ENCODE measurements at regions not wholly inside any gene's neighbourhood (a gene's known extent, or its start where the extent isn't known, plus 50 kb on each side); places are given as distances from the start of the nearest gene placed in this dataset.

DNA sequence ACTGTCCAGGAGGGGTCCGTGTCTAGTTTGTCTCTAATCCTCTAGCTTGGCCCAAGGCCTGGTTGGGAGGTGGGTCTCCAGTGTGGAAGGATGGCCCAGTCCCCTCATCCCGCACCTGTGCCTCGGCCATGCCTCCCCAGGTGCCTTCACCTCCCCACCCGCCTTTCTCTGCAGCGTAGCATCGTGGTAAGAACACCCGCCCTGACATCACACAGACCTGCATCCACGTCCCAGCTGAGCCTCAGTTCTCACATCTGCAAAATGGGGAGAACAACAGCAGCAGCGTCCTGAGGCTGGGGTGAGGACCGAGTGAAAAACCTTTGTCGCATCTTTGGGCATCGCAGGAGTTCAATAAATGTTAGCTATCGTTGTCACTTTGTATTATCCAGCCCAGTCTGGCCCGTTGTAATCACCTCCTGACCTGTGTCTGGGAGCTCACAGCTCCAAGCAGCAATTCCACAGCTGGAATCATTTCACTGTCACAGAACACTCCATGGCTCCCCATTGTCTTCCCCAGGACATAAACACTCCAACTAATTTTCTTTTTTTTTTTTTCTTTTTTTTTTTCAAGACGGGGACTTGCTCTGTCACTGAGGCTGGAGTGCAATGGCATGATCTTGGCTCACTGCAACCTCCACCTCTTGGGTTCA, 181.2 kb upstream of the IER5L start:
- ATAC-seq (ENCODE audit: insufficient number of reproducible peaks, low FRiP score, low read depth) = no peak
- peaks cover 10% of the 10 kb centered on the region for H3K9me3 ChIP-seq
- H3K27me3 ChIP-seq (replicated peaks; ENCODE audit: insufficient read depth) = no peaks in the 10 kb centered on the region
- no peak overlapping the region for H3K4me3 ChIP-seq
- no peak overlapping the region for H3K27ac ChIP-seq
- no peaks in the 10 kb centered on the region for H3K4me1 ChIP-seq (ENCODE audit: control insufficient read depth in 1 of 2, low read depth in 2 of 2)
- no peak for DNase-seq (ENCODE audit: low spot score)
- H3K36me3 ChIP-seq = no peaks in the 10 kb centered on the region
- TF ChIP-seq, protein P1, sequence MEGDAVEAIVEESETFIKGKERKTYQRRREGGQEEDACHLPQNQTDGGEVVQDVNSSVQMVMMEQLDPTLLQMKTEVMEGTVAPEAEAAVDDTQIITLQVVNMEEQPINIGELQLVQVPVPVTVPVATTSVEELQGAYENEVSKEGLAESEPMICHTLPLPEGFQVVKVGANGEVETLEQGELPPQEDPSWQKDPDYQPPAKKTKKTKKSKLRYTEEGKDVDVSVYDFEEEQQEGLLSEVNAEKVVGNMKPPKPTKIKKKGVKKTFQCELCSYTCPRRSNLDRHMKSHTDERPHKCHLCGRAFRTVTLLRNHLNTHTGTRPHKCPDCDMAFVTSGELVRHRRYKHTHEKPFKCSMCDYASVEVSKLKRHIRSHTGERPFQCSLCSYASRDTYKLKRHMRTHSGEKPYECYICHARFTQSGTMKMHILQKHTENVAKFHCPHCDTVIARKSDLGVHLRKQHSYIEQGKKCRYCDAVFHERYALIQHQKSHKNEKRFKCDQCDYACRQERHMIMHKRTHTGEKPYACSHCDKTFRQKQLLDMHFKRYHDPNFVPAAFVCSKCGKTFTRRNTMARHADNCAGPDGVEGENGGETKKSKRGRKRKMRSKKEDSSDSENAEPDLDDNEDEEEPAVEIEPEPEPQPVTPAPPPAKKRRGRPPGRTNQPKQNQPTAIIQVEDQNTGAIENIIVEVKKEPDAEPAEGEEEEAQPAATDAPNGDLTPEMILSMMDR (IDR thresholded peaks at IDR 0.05) = no peak

GRCh38 chr9:129358621-129359154, 180.6 kb upstream of the IER5L start:
- Histone ChIP-seq H3K36me3 (no peaks in the 10 kb centered on the region), H3K27ac (no peak overlapping the region), H3K4me1 (ENCODE audit: control insufficient read depth in 1 of 2, low read depth in 2 of 2) (peaks cover 1 to 2% of the 10 kb centered on the region in 2 donors), H3K9me3 (peaks cover 10% of the 10 kb centered on the region), H3K4me3 (no peak overlapping the region), H3K27me3 (replicated peaks; ENCODE audit: insufficient read depth) (no peaks in the 10 kb centered on the region)
- DNase-seq (ENCODE audit: low spot score) (no peak), ATAC-seq (ENCODE audit: insufficient number of reproducible peaks, low FRiP score, low read depth) (no peak)
- TF ChIP-seq, protein P1 (IDR thresholded peaks at IDR 0.05) = no peak

DNA sequence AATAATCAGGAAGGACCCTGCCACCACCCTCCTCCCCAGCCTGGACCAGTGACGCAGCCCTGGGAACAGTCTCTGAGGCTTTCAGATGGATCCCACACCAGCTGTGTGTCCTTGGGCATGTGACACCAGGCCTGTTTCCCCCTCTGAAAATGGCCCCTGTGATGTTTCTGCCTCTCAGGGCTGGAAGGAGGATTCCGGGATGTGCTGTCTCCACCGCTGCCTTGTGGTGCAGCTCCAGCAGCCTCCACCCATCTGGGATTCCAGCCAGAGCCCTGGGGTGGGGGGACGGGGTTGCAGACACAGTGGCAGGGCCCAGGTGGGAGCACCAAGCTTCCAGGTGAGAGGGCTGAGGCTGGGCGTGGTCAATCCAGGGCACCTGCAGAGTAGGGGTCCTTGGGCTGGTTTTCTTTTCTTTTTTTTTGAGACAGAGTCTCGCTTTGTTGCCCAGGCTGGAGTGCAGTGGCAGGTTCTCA, 179.7 kb upstream of the IER5L start:
- no peak overlapping the region for H3K27ac ChIP-seq
- no peak for ATAC-seq (ENCODE audit: insufficient number of reproducible peaks, low FRiP score, low read depth)
- H3K4me3 ChIP-seq = no peak overlapping the region
- H3K36me3 ChIP-seq = no peaks in the 10 kb centered on the region
- no peaks in the 10 kb centered on the region for H3K27me3 ChIP-seq (replicated peaks; ENCODE audit: insufficient read depth)
- H3K4me1 ChIP-seq (ENCODE audit: control insufficient read depth in 1 of 2, low read depth in 2 of 2) = peaks cover 9 to 11% of the 10 kb centered on the region in 2 donors
- no peak for DNase-seq (ENCODE audit: low spot score)
- H3K9me3 ChIP-seq = peaks cover 10% of the 10 kb centered on the region
- TF ChIP-seq, protein P1 (IDR thresholded peaks at IDR 0.05) = no peak

- TF ChIP-seq, protein P1 (IDR thresholded peaks at IDR 0.05) = no peak
- H3K27me3 ChIP-seq (replicated peaks; ENCODE audit: insufficient read depth) = no peaks in the 10 kb centered on the region
- H3K27ac ChIP-seq = no peak overlapping the region
- H3K9me3 ChIP-seq = peaks cover 10% of the 10 kb centered on the region
- DNase-seq (ENCODE audit: low spot score) (no peak), ATAC-seq (ENCODE audit: insufficient number of reproducible peaks, low FRiP score, low read depth) (no peak)
- no peaks in the 10 kb centered on the region for H3K36me3 ChIP-seq
- H3K4me1 ChIP-seq (ENCODE audit: control insufficient read depth in 1 of 2, low read depth in 2 of 2) = peaks cover 16 to 18% of the 10 kb centered on the region in 2 donors
- H3K4me3 ChIP-seq = no peak overlapping the region
Measured at GRCh38 chr9:129356871-129357772, 179.1 kb upstream of the IER5L start.

GRCh38 chr9:129355631-129356030, 177.6 kb upstream of the IER5L start:
- Histone ChIP-seq H3K9me3 (peaks cover 10% of the 10 kb centered on the region), H3K4me3 (no peak overlapping the region), H3K27ac (no peak overlapping the region), H3K4me1 (ENCODE audit: control insufficient read depth in 1 of 2, low read depth in 2 of 2) (peaks cover 21 to 24% of the 10 kb centered on the region in 2 donors), H3K27me3 (replicated peaks; ENCODE audit: insufficient read depth) (no peaks in the 10 kb centered on the region), H3K36me3 (no peaks in the 10 kb centered on the region)
- TF ChIP-seq, protein P1 (IDR thresholded peaks at IDR 0.05) = no peak
- no peak for DNase-seq (ENCODE audit: low spot score)
- ATAC-seq (ENCODE audit: insufficient number of reproducible peaks, low FRiP score, low read depth) = no peak
